ENCODE measurements at regions not wholly inside any gene's neighbourhood (a gene's known extent, or its start where the extent isn't known, plus 50 kb on each side); places are given as distances from the start of the nearest gene placed in this dataset.

DNA sequence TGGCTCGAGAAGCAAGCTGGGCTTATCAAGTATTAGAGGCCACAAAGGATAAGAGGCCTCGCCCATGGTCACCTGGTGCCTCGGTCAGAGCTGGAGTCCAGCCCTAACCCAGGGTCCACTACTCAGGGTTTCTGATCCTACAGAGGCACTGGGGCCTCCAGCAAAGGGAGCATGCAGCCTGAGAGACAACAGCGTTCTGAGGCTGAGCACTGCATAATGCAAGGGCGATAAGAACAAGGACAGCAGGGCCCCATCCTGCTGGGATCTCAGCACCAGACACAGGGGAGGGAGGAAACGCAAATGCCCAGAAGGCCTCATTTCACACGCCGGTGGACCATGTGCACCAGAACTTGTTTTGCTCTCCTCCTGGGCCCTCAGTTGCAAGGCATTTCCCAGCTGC is 63.0 kb downstream of the C5orf15 start:
- peak overlapping the region; percentile 80 for H3K27ac ChIP-seq (ENCODE audit: low read length)
- no peaks in the 10 kb centered on the region for H3K27me3 ChIP-seq (ENCODE audit: control insufficient read depth, insufficient read depth, low read length)
- H3K4me3 ChIP-seq (ENCODE audit: low read length): no peak overlapping the region
- H3K9me3 ChIP-seq (ENCODE audit: control insufficient read depth, low read depth, low read length): no peaks in the 10 kb centered on the region
- H3K4me1 ChIP-seq (ENCODE audit: control insufficient read depth, insufficient read depth, low read length): peaks cover 20% of the 10 kb centered on the region
- H3K36me3 ChIP-seq (ENCODE audit: control insufficient read depth, insufficient read depth, low read length): no peaks in the 10 kb centered on the region
- no CpG with 5 or more reads among the region's 8 CpGs for WGBS (ENCODE audit: insufficient coverage, low lambda C conversion rate)
- peak; percentile 87 to 90 for DNase-seq

DNA sequence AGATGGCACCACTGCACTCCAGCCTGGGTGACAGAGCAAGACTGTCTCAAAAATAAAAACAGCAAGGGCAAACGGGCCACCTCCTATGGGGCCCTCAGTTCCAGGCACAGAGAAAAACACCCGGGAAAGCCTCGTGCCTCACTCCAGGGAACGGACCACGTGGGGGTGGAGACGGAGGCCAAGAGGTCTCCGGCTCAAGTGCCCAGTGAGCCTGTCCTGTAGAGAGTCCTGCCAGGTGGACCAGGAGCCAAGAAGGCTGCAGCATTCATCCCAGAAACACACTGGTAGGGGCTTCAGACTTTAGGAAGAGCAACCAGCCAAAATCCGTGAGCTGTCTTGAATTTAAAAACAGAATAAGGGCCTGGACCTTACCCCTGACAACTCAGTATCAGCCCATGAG is 63.8 kb downstream of the C5orf15 start:
- no peak for DNase-seq
- no peaks in the 10 kb centered on the region for H3K36me3 ChIP-seq (ENCODE audit: control insufficient read depth, insufficient read depth, low read length)
- H3K27ac ChIP-seq (ENCODE audit: low read length): peak overlapping the region; percentile 74
- H3K9me3 ChIP-seq (ENCODE audit: control insufficient read depth, low read depth, low read length): no peaks in the 10 kb centered on the region
- no peak overlapping the region for H3K4me3 ChIP-seq (ENCODE audit: low read length)
- no peaks in the 10 kb centered on the region for H3K27me3 ChIP-seq (ENCODE audit: control insufficient read depth, insufficient read depth, low read length)
- H3K4me1 ChIP-seq (ENCODE audit: control insufficient read depth, insufficient read depth, low read length): peaks cover 20% of the 10 kb centered on the region
- no CpG with 5 or more reads among the region's 8 CpGs for WGBS (ENCODE audit: insufficient coverage, low lambda C conversion rate)

DNA sequence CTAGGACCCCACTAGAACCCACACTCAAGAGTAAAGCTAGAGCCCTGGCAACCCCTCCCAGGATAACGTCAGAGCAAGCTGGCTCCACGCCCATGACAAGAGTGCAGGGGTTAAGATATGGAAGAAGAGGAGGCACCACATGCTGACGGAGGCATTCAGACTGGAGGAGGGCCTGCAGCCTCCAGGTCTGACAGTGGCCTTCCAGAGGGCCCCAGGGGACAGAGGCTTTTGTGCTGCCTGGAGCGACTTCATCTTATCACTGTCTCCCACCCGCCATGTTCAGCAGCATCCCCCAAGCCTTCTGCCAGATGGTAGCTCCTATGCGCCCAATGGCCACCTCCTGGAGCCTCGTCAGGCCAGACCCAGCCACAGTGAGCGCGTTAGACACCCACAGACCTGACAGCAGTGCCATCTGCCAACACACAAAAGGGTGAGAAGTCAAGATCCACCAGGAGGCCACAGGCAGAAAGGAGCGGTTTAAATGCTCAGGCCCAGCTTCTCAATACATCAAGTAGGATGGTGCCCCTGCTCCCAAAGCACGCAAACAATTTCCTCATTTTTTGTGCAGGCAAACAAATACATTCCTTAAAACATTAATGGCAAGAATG is 65.8 kb downstream of the C5orf15 start:
- WGBS (ENCODE audit: insufficient coverage, low lambda C conversion rate): 100% methylated on average over 1 of the region's 11 CpGs
- H3K4me1 ChIP-seq (ENCODE audit: control insufficient read depth, insufficient read depth, low read length): peaks cover 20% of the 10 kb centered on the region
- H3K36me3 ChIP-seq (ENCODE audit: control insufficient read depth, insufficient read depth, low read length): no peaks in the 10 kb centered on the region
- H3K9me3 ChIP-seq (ENCODE audit: control insufficient read depth, low read depth, low read length): no peaks in the 10 kb centered on the region
- DNase-seq: no peak
- H3K27me3 ChIP-seq (ENCODE audit: control insufficient read depth, insufficient read depth, low read length): no peaks in the 10 kb centered on the region
- no peak overlapping the region for H3K4me3 ChIP-seq (ENCODE audit: low read length)
- H3K27ac ChIP-seq (ENCODE audit: low read length): no peak overlapping the region

DNA sequence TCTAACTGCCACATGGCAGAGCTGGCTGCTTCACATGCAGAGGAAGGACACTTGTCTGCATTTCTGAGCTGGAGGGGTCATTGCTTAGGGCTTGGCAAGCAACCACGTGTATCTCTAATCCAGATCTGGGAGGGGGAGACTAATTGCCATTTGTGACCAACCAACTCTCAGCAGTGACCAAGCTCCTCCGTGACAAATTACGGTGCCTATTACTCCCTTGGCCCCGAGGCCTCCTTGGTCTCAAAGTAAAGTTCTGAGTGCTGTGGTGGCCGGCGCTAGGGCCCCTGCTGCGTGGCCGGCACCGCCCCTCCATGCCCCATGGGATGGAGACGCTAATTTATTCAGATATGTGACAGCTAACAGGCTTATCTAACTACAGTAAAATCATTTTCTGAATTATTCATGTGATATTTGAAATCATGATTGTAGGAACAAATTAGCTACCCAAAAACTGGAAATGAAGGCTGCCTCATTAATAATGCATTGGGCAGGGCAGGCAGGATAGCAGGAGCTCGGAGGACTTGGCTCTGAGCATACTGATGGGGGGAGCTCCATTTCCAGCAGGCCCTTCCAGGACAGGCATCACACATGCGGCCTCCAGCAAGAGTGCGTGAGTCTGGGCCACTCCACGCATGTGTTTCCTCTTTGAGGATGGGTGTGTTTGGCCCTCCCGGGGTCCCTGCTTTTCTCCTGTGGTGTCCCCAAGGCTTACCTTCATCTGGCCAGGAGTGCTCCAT is 67.7 kb downstream of the C5orf15 start:
- no peak for DNase-seq
- no peaks in the 10 kb centered on the region for H3K36me3 ChIP-seq (ENCODE audit: control insufficient read depth, insufficient read depth, low read length)
- H3K4me3 ChIP-seq (ENCODE audit: low read length): no peak overlapping the region
- no peak overlapping the region for H3K27ac ChIP-seq (ENCODE audit: low read length)
- peaks cover 23% of the 10 kb centered on the region for H3K4me1 ChIP-seq (ENCODE audit: control insufficient read depth, insufficient read depth, low read length)
- no CpG with 5 or more reads among the region's 15 CpGs for WGBS (ENCODE audit: insufficient coverage, low lambda C conversion rate)
- no peaks in the 10 kb centered on the region for H3K27me3 ChIP-seq (ENCODE audit: control insufficient read depth, insufficient read depth, low read length)
- no peaks in the 10 kb centered on the region for H3K9me3 ChIP-seq (ENCODE audit: control insufficient read depth, low read depth, low read length)

DNA sequence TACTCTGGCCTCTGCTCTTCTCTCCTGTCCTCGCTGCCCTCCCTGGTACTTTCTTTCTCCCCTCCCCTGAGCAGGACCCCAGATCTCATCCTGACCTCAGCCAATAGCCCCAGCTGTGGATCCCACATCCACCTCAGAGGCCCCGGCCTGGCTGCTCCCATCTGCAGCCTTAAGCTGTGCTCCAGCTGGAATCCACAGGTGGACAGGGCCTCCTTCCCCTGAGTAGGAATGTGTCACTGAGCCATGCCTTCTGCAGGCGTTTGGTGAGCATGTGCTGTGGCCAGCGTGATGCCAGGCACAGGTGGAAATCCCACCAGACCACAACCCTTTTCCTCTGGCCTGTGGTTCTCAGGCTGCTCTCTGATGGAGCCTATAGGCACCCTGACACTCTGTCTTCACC is 68.9 kb downstream of the C5orf15 start:
- Histone ChIP-seq H3K9me3 (ENCODE audit: control insufficient read depth, low read depth, low read length) (no peaks in the 10 kb centered on the region), H3K4me1 (ENCODE audit: control insufficient read depth, insufficient read depth, low read length) (peaks cover 17% of the 10 kb centered on the region), H3K27me3 (ENCODE audit: control insufficient read depth, insufficient read depth, low read length) (no peaks in the 10 kb centered on the region), H3K27ac (ENCODE audit: low read length) (no peak overlapping the region), H3K4me3 (ENCODE audit: low read length) (no peak overlapping the region), H3K36me3 (ENCODE audit: control insufficient read depth, insufficient read depth, low read length) (no peaks in the 10 kb centered on the region)
- WGBS (ENCODE audit: insufficient coverage, low lambda C conversion rate): no CpG with 5 or more reads among the region's 4 CpGs
- DNase-seq: no peak

DNA sequence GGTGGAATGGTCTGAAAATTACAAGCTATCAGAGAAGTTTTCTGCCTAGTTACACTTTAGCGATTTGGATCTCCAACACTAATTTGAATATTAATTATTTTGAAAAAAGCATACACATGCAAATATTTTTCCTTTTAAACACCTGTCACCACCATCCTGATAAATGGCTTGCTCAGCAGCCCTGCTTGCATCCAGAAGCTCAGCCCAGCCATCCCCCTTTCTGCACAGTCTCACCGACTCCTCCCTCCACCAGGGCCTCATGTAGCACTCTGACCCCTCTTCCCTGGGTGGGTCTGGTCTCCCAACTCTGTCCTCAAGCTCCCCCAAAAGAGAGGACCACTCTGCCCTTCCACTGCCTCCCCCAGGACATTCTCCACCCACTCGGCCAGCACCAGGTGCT is 70.0 kb downstream of the C5orf15 start:
- H3K4me3 ChIP-seq (ENCODE audit: low read length): no peak overlapping the region
- no peak overlapping the region for H3K27ac ChIP-seq (ENCODE audit: low read length)
- H3K36me3 ChIP-seq (ENCODE audit: control insufficient read depth, insufficient read depth, low read length): no peaks in the 10 kb centered on the region
- H3K9me3 ChIP-seq (ENCODE audit: control insufficient read depth, low read depth, low read length): no peaks in the 10 kb centered on the region
- no peaks in the 10 kb centered on the region for H3K27me3 ChIP-seq (ENCODE audit: control insufficient read depth, insufficient read depth, low read length)
- peaks cover 9% of the 10 kb centered on the region for H3K4me1 ChIP-seq (ENCODE audit: control insufficient read depth, insufficient read depth, low read length)
- no peak for DNase-seq
- no CpG with 5 or more reads among the region's 3 CpGs for WGBS (ENCODE audit: insufficient coverage, low lambda C conversion rate)

DNA sequence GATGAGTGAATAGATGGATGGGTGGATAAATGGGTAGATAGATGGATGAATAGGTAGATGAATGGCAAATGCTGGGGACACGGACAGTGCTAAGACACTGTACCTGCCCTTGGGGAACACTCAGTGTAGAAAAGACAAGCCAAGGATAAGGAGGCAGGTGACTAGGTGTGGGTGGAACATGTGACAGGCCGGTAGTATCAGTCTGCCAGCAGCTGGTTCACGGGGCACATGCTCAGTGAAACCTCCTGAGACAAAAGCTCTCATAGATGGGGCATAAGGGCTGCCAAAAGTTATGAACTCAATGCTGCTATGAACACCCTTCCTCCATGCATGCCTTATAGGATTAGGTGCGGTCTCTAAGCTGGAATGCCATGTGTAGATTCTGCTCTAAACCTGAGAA is 71.0 kb downstream of the C5orf15 start:
- DNase-seq: peak; percentile 22 to 63
- no peaks in the 10 kb centered on the region for H3K9me3 ChIP-seq (ENCODE audit: control insufficient read depth, low read depth, low read length)
- no CpG with 5 or more reads among the region's 4 CpGs for WGBS (ENCODE audit: insufficient coverage, low lambda C conversion rate)
- peaks cover 9% of the 10 kb centered on the region for H3K4me1 ChIP-seq (ENCODE audit: control insufficient read depth, insufficient read depth, low read length)
- no peaks in the 10 kb centered on the region for H3K27me3 ChIP-seq (ENCODE audit: control insufficient read depth, insufficient read depth, low read length)
- H3K36me3 ChIP-seq (ENCODE audit: control insufficient read depth, insufficient read depth, low read length): no peaks in the 10 kb centered on the region
- no peak overlapping the region for H3K4me3 ChIP-seq (ENCODE audit: low read length)
- no peak overlapping the region for H3K27ac ChIP-seq (ENCODE audit: low read length)

DNA sequence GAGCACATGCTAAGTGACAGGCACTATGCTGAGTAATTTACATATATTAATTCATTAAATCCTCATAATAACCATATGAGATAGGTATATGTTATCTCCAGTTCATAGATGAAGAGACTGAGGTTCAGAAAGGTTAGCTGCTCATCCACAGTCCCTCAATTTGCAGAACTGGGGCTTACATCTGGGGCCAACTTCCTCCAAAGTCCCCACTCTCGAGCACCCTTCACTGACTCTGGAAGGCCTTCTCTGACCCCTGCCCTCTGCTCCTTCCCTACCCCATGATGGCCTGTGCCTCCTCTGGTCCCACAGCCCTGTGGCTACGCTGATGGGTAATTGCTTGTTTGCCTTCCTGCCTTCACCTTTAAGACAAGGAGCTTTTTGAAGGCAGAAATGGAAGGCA is 71.6 kb downstream of the C5orf15 start:
- no peaks in the 10 kb centered on the region for H3K27me3 ChIP-seq (ENCODE audit: control insufficient read depth, insufficient read depth, low read length)
- no CpG with 5 or more reads among the region's 2 CpGs for WGBS (ENCODE audit: insufficient coverage, low lambda C conversion rate)
- H3K27ac ChIP-seq (ENCODE audit: low read length): no peak overlapping the region
- H3K4me1 ChIP-seq (ENCODE audit: control insufficient read depth, insufficient read depth, low read length): peaks cover 9% of the 10 kb centered on the region
- no peak for DNase-seq
- no peaks in the 10 kb centered on the region for H3K36me3 ChIP-seq (ENCODE audit: control insufficient read depth, insufficient read depth, low read length)
- H3K9me3 ChIP-seq (ENCODE audit: control insufficient read depth, low read depth, low read length): no peaks in the 10 kb centered on the region
- no peak overlapping the region for H3K4me3 ChIP-seq (ENCODE audit: low read length)

DNA sequence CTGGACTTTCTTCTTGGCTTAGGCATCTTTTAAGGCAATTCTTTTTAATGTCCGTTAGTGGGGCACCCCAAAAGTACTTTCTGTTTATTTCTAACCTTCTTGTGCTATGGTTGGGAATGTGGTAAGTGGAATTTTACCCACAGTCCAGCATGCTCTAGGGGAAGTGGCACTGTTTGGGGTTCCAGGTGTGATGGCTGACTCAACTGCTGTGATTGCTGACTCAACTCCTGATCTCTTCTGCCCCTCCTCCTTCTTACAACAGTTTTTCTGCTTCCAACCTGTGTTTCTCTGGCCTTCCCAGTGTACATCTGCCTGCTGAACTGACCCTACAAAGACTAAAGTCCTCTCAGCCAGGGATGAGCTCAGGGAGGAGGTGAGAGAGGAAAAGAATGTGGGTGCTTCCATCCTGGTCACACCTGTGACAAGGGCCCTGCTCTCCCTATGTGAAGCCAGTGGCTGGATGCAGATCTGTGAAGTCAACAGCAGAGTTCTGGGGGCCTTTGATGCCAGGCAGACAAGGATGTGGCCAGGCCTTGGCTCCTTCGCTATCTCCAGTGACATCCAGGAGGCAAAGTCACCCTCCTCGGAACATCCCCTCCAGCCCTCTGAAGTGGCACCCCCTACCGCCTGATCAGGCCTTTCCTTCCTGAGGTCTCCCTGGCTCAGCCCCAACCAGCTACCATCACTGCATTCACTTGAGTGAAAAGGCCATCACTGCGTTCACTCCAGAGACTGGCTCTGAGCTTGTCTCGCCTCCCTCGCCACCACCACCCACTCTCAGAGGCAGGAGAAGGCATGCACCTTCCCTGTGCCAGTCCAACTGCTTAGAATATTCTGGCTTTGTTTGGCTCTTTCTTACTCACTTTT is 72.2 kb downstream of the C5orf15 start:
- no peaks in the 10 kb centered on the region for H3K36me3 ChIP-seq (ENCODE audit: control insufficient read depth, insufficient read depth, low read length)
- H3K4me3 ChIP-seq (ENCODE audit: low read length): no peak overlapping the region
- H3K4me1 ChIP-seq (ENCODE audit: control insufficient read depth, insufficient read depth, low read length): peaks cover 9% of the 10 kb centered on the region
- 100% methylated on average over 1 of the region's 7 CpGs for WGBS (ENCODE audit: insufficient coverage, low lambda C conversion rate)
- H3K9me3 ChIP-seq (ENCODE audit: control insufficient read depth, low read depth, low read length): no peaks in the 10 kb centered on the region
- peak overlapping the region; percentile 58 for H3K27ac ChIP-seq (ENCODE audit: low read length)
- peak; percentile 67 to 71 for DNase-seq
- H3K27me3 ChIP-seq (ENCODE audit: control insufficient read depth, insufficient read depth, low read length): no peaks in the 10 kb centered on the region

DNA sequence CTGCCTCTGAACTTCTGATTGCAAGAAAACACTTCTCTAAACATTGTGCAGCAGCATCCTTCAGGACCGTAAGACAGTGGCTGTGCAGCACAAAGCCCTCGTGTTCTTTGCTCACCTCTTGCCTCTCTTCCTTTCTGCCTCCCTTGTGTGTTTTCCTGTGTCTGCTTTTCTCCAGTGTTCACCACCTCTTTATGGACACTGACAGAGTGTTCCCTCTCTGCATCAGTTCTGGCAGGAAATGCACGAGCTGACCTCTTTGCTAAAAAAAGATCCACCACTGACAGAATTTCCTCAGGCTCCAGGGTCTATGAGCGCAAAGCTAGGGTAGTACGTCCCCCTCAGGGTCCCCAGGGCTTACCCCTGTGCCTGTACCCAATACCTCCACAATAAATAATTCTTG is 74.3 kb downstream of the C5orf15 start:
- Histone ChIP-seq H3K9me3 (ENCODE audit: control insufficient read depth, low read depth, low read length) (no peaks in the 10 kb centered on the region), H3K27ac (ENCODE audit: low read length) (no peak overlapping the region), H3K36me3 (ENCODE audit: control insufficient read depth, insufficient read depth, low read length) (no peaks in the 10 kb centered on the region), H3K27me3 (ENCODE audit: control insufficient read depth, insufficient read depth, low read length) (no peaks in the 10 kb centered on the region), H3K4me1 (ENCODE audit: control insufficient read depth, insufficient read depth, low read length) (peaks cover 11% of the 10 kb centered on the region), H3K4me3 (ENCODE audit: low read length) (no peak overlapping the region)
- no peak for DNase-seq
- WGBS (ENCODE audit: insufficient coverage, low lambda C conversion rate): 80% methylated on average over 2 of the region's 5 CpGs
